ENCODE measurements at regions not wholly inside any gene's neighbourhood (a gene's known extent, or its start where the extent isn't known, plus 50 kb on each side); places are given as distances from the start of the nearest gene placed in this dataset.

- no peaks in the 10 kb centered on the region for H3K9me3 ChIP-seq (ENCODE audit: control insufficient read depth, insufficient read depth, low read depth, low read length)
- no peak overlapping the region for H3K27ac ChIP-seq (ENCODE audit: extremely low read depth, low read depth, low read length)
- H3K4me3 ChIP-seq (ENCODE audit: low read depth, low read length) = no peak overlapping the region
- no peaks in the 10 kb centered on the region for H3K4me1 ChIP-seq (ENCODE audit: control insufficient read depth, insufficient read depth, low read length)
- ChIA-PET CTCF (no interaction called here), POLR2A (no interaction called here)
- TF ChIP-seq PBX3 (CRISPR knock-in tag; IDR thresholded peaks at IDR 0.05) (no peak), ZNF658 (tag by site-specific recombination; IDR thresholded peaks at IDR 0.05) (no peak), ZBTB48 (tag by site-specific recombination; IDR thresholded peaks at IDR 0.05) (no peak), ZNF776 (tag by site-specific recombination; IDR thresholded peaks at IDR 0.05; ENCODE audit: borderline replicate concordance) (no peak)
- no peaks in the 10 kb centered on the region for H3K36me3 ChIP-seq (ENCODE audit: control insufficient read depth in 2 of 2, insufficient read depth in 1 of 2, low read length in 2 of 2)
Measured at GRCh38 chr4:14857981-14858380, 144.3 kb upstream of the CPEB2 start.

- Histone ChIP-seq H3K4me3 (ENCODE audit: low read depth, low read length) (no peak overlapping the region), H3K4me1 (ENCODE audit: control insufficient read depth, insufficient read depth, low read length) (no peaks in the 10 kb centered on the region), H3K27ac (ENCODE audit: extremely low read depth, low read depth, low read length) (no peak overlapping the region), H3K36me3 (ENCODE audit: control insufficient read depth in 2 of 2, insufficient read depth in 1 of 2, low read length in 2 of 2) (no peaks in the 10 kb centered on the region), H3K9me3 (ENCODE audit: control insufficient read depth, insufficient read depth, low read depth, low read length) (no peaks in the 10 kb centered on the region)
- no peak for TF ChIP-seq ZNF549 (tag by site-specific recombination; IDR thresholded peaks at IDR 0.05)
- ChIA-PET POLR2A (no interaction called here), CTCF (interaction anchor here (0.9 kb wide), 1 partner anchor 9 kb away, joined by 3 read pairs; no protein-coding TSS in a partner anchor)
Measured at GRCh38 chr4:14862891-14863290, 139.4 kb upstream of the CPEB2 start.

- ChIA-PET POLR2A (no interaction called here), CTCF (interaction anchor here (1.1 kb wide), 1 partner anchor 9 kb away, joined by 3 read pairs; no protein-coding TSS in a partner anchor)
- H3K4me3 ChIP-seq (ENCODE audit: low read depth, low read length) = no peak overlapping the region
Measured at GRCh38 chr4:14863418-14864364, 138.6 kb upstream of the CPEB2 start.

More at GRCh38 chr4:14863418-14864364, 138.6 kb upstream of the CPEB2 start:
- Histone ChIP-seq H3K9me3 (ENCODE audit: control insufficient read depth, insufficient read depth, low read depth, low read length) (no peaks in the 10 kb centered on the region), H3K36me3 (ENCODE audit: control insufficient read depth in 2 of 2, insufficient read depth in 1 of 2, low read length in 2 of 2) (no peaks in the 10 kb centered on the region), H3K4me1 (ENCODE audit: control insufficient read depth, insufficient read depth, low read length) (no peaks in the 10 kb centered on the region), H3K27ac (ENCODE audit: extremely low read depth, low read depth, low read length) (no peak overlapping the region)
- TF ChIP-seq ZNF366 (tag by site-specific recombination; conservative IDR thresholded peaks at IDR 0.05) (no peak), ZNF707 (tag by site-specific recombination; IDR thresholded peaks at IDR 0.05) (no peak), ZNF626 (tag by site-specific recombination; IDR thresholded peaks at IDR 0.05) (no peak), ZBTB11 (tag by site-specific recombination; conservative IDR thresholded peaks at IDR 0.05; ENCODE audit: low read depth) (no peak), ZFP37 (tag by site-specific recombination; IDR thresholded peaks at IDR 0.05) (no peak), ZNF354C (tag by site-specific recombination; IDR thresholded peaks at IDR 0.05; ENCODE audit: borderline replicate concordance, low read depth) (no peak), ZNF571 (tag by site-specific recombination; IDR thresholded peaks at IDR 0.05) (no peak), TRIM28 (IDR thresholded peaks at IDR 0.05; ENCODE audit: borderline replicate concordance, low read length) (no peak), ZNF639 (tag by site-specific recombination; IDR thresholded peaks at IDR 0.05) (no peak), SP3 (tag by site-specific recombination; IDR thresholded peaks at IDR 0.05) (no peak), FEZF1 (tag by site-specific recombination; IDR thresholded peaks at IDR 0.05) (no peak), ZNF624 (tag by site-specific recombination; IDR thresholded peaks at IDR 0.05) (no peak), ZNF18 (tag by site-specific recombination; IDR thresholded peaks at IDR 0.05) (no peak), ZNF121 (tag by site-specific recombination; IDR thresholded peaks at IDR 0.05) (no peak), ZNF580 (tag by site-specific recombination; IDR thresholded peaks at IDR 0.05) (no peak)

Measured in HEK293 (cell line).